Right ventricle myocardium superior (tissue), 1 donor: ENCODE measurements at regions not wholly inside any gene's neighbourhood (a gene's known extent, or its start where the extent isn't known, plus 50 kb on each side); places are given as distances from the start of the nearest gene placed in this dataset.
"Not testable (repeated sequence)": the region's sequence is repeated elsewhere in the genome, so short reads cannot be mapped to it uniquely, and the experiment has no call there.

Experiments used
- ATAC-seq: fragments of 200-7000 bp; cut with Tn5 transposase; one replicate; pipeline ENCODE4 v1.9.1; 2020; ENCODE audit warnings: mild to moderate bottlenecking; ENCODE audit not compliant: poor library complexity
- DNase-seq: peaks from one replicate; pipeline ENCODE4 v3.0.0-alpha.2; 2020
- intact Hi-C: fragments of 100-400 bp; cut with DNase I; formaldehyde crosslinking; loops from one replicate; pipeline ENCODE4 v1.11.2; 2022
- donor health status: DM: no; HTN: yes; CAD: no; lungs with severe emphysema.

- ATAC-seq, intact Hi-C loops, DNase-seq: not testable (repeated sequence)
Measured at GRCh38 chr1:149157409-149157808, 54.1 kb upstream of the NBPF9 start.

DNA sequence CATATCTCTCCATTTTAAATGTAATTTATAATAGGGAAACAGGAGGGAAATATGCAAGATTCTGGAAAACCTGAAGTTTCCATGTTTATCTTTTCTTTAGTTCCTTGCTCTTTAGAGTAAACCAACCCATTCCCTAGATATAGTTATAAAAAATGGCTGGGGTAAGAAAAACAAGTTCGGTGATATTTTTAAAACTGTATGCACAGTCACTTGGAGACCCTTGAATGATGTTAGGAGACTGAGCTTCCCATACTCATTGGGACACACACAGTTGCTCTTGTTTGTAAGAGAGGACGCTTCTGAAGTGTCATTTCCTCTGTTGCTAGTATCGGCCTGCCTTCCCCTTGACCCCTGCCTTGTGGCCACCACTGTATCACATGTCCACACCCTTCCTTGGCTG is 55.0 kb upstream of the NBPF9 start:
- intact Hi-C loops, DNase-seq, ATAC-seq: not testable (repeated sequence)

GRCh38 chr1:149163063-149163444 is 59.7 kb upstream of the NBPF9 start:
- intact Hi-C loops, DNase-seq: not testable (repeated sequence)
- peak; percentile 99 for ATAC-seq

DNA sequence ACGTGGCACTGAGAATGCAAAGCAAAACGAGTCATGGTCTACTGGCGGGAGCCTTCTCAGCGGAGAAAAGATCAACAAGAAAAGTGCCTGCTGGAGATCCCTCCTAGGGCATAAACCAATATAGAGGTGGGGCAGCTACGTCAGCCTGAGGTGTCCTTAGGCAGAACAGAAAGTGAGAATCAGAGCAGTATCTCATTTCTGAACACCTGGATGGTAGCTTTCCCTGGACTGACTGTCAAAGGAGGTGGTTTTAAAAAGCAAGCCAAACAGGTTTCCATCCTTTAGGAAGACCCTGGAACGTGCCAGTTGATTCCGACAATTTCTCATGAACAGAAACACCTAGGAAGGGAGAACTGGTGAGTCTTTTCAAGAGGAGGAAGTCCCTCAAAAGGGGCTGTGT is 71.4 kb upstream of the NBPF9 start:
- ATAC-seq, intact Hi-C loops, DNase-seq: not testable (repeated sequence)

- intact Hi-C loops, ATAC-seq: not testable (repeated sequence)
- DNase-seq = peak; percentile 37
Measured at GRCh38 chr1:149175812-149176211, 72.5 kb upstream of the NBPF9 start.

DNA sequence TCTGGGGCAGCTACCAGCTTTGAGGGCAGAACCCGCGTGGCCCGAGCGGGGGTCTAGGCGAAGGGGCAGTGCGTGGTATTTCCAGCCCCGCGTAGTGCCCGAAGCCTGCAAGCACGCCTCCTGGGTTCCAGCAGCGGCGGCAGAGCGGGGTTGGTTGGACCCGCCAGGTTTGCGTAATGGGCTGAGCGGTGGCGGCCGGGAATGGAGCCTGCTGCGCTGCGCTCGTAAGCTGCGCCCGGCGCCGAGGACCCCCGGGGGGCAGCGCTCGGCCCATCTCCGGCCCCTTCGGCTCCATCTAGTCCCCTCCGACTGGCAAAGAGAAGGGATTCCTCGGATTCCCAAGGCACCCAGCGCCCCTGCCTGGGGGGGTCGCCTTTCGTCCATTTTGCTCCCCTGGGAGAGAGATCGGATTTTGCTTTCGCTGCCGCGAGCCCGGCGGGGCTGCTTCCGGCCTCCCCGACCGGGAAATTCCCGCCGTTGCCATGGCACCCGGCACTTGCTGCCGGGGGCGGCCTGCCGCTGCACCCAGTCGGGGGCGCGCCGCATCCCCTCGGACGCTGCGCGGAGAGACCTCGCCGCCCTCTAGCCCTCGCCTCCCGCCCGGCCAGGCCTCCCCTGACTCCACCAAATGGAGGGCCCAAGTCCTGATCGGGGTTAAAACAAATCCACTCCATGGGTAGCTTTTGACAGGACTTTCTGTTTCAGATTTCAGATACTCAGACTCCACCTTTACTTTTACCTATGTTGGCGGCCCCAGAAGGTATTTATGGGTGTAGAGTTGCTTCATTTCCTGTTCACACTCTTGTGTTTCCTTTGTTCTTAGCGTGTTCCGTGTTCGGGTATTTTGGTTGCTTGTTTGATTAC is 73.3 kb upstream of the NBPF9 start:
- ATAC-seq, intact Hi-C loops: not testable (repeated sequence)
- DNase-seq = peak; percentile 58

DNA sequence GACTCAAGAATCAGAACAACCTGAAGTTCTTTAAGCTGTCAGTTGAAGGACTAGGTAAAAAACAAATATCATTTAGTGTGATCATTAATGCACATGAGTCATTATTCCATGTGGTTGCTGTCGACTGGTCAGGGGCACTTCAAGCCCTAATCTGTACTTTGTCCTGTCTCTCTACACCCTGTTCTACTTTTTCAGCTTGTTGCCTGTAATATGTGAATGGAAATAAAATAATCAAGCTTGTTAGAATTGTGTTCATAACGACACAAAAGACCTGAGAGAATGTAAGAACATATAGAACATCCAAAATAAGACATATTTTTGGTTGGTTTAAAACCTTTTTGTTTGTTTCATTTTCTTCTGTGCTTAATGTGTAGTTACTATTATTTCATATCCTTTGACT is 87.4 kb upstream of the NBPF9 start:
- ATAC-seq, DNase-seq, intact Hi-C loops: not testable (repeated sequence)

- intact Hi-C loops, DNase-seq: not testable (repeated sequence)
- ATAC-seq = peak; percentile 23
Measured at GRCh38 chr1:149196651-149197050, 93.3 kb upstream of the NBPF9 start.

- intact Hi-C loops, ATAC-seq: not testable (repeated sequence)
Measured at GRCh38 chr1:149200567-149200966, 97.2 kb upstream of the NBPF9 start.

DNA sequence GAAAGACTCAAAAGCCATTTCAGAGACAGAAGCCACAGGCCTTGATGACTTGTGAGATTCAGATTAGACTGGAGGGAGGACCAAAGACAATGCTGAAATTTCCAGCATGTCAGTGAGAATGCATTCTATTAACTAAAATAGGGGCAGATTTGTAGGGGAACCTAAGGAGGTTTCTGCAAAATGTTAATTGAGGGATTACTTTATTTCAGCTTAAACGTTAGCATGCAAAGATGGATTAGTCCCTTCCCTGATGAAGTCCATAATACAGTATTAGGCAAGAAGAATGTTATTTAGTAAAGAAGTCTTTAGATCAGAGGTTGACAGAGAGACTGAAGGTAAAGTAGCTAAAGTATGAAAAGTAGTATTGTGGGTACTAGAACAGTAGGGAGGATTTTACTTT is 98.9 kb upstream of the NBPF9 start:
- intact Hi-C loops, DNase-seq, ATAC-seq: not testable (repeated sequence)

More at GRCh38 chr1:149200567-149200966, 97.2 kb upstream of the NBPF9 start:
- not testable (repeated sequence) for DNase-seq

DNA sequence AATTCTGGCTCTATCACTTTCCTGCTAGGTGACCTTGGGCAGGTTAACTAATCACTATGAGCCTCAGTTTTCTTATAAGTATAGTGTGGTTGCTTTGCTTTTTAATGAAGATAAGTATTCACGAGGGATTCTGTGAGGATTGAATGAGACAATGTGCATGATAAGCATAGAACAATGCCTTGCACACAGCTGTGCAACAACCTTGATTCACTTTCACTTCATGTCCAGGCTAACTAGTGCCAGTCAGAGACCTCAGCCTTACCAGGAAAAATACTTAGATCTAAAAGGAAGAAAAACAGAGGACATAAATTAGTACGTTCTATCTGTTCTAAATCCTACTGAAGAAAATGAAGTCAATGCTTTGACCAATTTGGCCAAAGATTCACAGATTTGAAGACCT is 101.0 kb upstream of the NBPF9 start:
- DNase-seq, intact Hi-C loops: not testable (repeated sequence)
- ATAC-seq = peak; percentile 28

- ATAC-seq, intact Hi-C loops, DNase-seq: not testable (repeated sequence)
Measured at GRCh38 chr1:149208836-149209235, 105.5 kb upstream of the NBPF9 start.

DNA sequence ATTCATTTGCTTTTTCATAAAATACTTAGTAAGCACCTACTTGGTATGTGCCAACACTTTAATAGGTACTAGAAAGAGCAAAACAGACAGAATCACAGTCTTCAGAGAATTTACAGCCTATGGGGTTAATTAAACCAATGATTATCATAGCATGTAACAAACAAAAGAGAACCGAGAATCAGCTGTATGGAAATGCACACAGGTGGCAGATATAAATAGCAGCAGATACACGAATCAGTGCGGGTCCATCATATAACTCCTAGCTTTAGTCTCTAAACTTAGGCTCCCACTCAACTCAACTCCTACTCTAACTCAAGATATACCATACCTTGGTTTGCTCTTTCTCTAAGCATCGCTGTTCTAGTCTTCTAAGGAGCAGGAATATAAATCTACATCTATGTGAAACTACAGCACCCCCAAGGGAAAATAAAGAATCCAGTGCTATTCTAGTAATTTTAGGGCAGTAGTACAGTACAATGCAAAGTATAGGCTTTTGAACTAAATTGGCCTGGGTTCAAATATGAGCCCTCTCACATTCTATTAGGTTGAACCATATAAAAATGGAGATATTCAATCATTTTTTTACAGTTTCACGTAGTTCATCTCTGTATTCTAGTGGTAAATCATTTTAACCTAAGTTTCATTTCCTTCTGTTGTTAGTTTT is 108.5 kb upstream of the NBPF9 start:
- intact Hi-C loops, DNase-seq: not testable (repeated sequence)
- peak; percentile 5 for ATAC-seq

GRCh38 chr1:149212946-149213345 is 109.6 kb upstream of the NBPF9 start:
- DNase-seq, intact Hi-C loops: not testable (repeated sequence)
- ATAC-seq = peak; percentile 81

- peak; percentile 63 for ATAC-seq
- DNase-seq, intact Hi-C loops: not testable (repeated sequence)
Measured at GRCh38 chr1:149213673-149214072, 110.3 kb upstream of the NBPF9 start.

GRCh38 chr1:149218080-149218988 is 115.0 kb upstream of the NBPF9 start:
- intact Hi-C loops, DNase-seq: not testable (repeated sequence)
- ATAC-seq = peak; percentile 31

DNA sequence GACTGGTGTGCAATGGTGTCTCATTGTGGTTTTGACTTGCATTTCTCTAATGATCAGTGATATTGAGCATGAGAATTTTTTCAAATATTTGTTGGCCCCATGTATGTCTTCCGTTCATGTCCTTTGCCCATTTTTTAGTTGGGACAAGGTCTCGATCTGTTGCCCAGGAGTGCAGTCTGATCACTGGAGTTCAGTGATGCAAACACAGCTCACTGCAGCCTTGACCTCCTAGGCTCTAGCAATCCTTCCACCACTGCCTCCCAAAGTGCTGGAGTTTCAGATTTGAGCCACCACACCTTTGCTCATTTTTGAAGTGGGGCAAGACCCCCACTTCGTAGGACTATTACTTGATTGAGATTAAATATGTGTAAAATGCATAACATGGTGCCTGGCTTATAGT is 116.2 kb upstream of the NBPF9 start:
- DNase-seq, intact Hi-C loops, ATAC-seq: not testable (repeated sequence)

DNA sequence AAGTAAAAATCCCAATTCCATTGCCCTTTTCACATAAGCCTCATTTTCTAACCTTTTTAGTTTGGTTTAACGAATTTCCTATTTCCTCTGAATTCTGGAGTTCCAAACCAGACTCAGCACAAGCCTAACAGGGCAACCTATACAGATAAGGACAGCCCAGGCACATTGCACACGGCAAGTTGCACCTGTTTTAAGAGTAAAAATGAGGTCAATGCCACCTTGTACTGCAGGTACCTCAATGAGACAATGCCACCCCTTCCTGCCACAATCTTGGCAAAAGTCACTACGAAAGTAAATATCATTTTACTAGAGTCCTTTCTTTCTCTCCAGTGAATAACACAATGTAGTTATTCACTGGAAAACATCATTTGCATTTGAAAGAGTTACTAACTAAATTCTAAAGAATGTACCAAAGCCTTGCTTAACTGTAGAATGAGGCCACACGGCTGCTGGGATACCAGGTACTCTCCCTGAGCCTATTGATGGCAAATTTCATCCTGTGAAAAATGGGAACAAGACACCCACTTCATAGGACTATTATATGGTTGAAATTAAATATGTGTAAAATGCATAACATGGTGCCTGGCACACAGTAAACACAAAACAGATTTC is 117.2 kb upstream of the NBPF9 start:
- ATAC-seq, intact Hi-C loops: not testable (repeated sequence)

More for the DNA sequence above, 117.2 kb upstream of the NBPF9 start:
- not testable (repeated sequence) for DNase-seq
